ENCODE measurements at regions not wholly inside any gene's neighbourhood (a gene's known extent, or its start where the extent isn't known, plus 50 kb on each side); places are given as distances from the start of the nearest gene placed in this dataset.

DNA sequence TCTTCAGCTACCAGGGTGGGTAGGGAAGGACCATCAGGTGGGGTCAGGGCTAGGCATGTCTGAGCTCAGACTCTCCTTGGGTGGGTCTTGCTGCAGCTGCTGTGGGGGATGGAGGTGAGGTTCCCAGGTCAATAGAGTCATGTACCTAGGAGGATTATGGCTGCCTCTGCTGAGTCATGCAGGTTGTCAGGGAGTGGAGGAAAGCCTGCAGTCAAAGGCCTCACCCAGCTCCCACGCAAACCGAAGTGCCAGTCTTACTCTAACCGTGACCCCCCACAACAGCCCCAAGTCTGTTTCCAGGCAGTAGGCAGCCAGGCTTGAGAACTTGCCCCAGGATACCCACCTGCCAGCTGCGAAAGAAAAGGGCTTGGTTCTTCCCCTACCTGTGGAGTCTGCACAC lies 113.6 kb upstream of the GALNT5 start:
- no peak for TF ChIP-seq CTCF (conservative IDR thresholded peaks at IDR 0.05)
- no peak for DNase-seq (ENCODE audit: extremely low spot score, unreplicated experiment)
- Mint-ChIP-seq H3K27me3 (no peaks in the 10 kb centered on the region), H3K4me1 (ENCODE audit: unreplicated experiment) (peaks cover 6% of the 10 kb centered on the region), H3K27ac (no peak overlapping the region), H3K4me3 (no peak overlapping the region), H3K36me3 (no peaks in the 10 kb centered on the region), H3K9me3 (no peaks in the 10 kb centered on the region)

DNA sequence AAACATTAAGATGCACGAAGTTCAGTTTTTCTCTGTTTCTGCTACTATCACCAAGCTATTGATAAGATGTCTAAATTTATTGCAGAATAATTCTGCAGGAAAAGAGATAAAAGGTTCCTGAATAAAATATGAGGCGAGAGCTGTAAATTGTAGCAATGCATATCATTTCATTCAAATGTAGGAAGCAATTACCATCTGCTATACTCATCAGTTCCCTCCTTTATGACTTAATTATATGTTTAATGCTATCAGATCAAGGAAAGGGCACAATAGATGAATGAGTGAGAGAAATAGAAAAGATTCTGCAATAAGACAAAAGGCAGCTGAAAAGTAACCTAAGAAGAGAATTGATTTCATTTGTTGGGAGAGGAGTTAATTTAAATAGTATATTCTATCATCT lies 108.2 kb upstream of the GALNT5 start:
- no peak overlapping the region for H3K27ac Mint-ChIP-seq
- no peak for TF ChIP-seq CTCF (conservative IDR thresholded peaks at IDR 0.05)
- H3K4me1 Mint-ChIP-seq (ENCODE audit: unreplicated experiment), result peaks cover 13% of the 10 kb centered on the region
- H3K4me3 Mint-ChIP-seq, result no peak overlapping the region
- H3K36me3 Mint-ChIP-seq, result no peaks in the 10 kb centered on the region
- no peaks in the 10 kb centered on the region for H3K9me3 Mint-ChIP-seq
- H3K27me3 Mint-ChIP-seq, result no peaks in the 10 kb centered on the region
- no peak for DNase-seq (ENCODE audit: extremely low spot score, unreplicated experiment)

DNA sequence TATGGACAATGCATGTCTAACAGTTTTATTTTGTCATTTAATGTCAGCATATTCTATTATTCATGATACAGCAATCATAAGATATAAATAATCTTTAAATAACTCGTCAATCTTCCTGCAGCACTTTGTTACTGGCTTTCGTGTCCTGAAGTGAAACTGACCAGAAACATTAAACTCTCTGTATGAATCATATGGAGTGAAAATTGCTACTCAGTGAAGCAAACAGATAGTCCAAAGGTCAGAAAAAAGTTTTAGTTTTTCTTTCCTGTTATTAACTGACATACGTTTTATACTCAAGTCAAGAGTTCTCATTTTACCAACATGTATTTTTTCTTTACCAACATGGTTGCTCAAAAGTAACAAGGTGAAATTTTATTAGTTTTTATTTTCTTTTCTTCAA lies 106.8 kb upstream of the GALNT5 start:
- Mint-ChIP-seq H3K27me3 (no peaks in the 10 kb centered on the region), H3K4me3 (no peak overlapping the region), H3K4me1 (ENCODE audit: unreplicated experiment) (peaks cover 13% of the 10 kb centered on the region), H3K27ac (no peak overlapping the region), H3K9me3 (no peaks in the 10 kb centered on the region), H3K36me3 (no peaks in the 10 kb centered on the region)
- no peak for DNase-seq (ENCODE audit: extremely low spot score, unreplicated experiment)
- TF ChIP-seq CTCF (conservative IDR thresholded peaks at IDR 0.05), result no peak

DNA sequence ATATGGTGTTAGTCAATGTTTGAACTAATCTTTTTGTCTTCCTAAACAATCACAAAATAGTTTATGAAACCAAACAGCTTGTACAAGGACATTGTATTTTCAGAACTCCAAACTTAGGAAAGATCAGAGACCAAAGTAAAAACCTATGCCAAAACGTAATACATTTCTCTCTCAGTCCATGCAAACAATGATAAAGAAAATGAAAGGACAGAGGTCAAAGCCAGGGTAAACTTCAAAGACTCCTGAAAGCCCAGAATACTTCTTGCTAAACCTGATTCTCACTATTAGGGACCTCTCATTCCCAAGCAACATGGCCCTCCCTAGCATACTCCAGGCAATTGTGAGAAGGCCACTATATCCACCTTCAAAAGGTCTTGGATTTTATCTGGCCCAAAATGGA lies 105.1 kb upstream of the GALNT5 start:
- Mint-ChIP-seq H3K4me1 (ENCODE audit: unreplicated experiment) (peaks cover 13% of the 10 kb centered on the region), H3K4me3 (peak overlapping the region; percentile 8), H3K27me3 (no peaks in the 10 kb centered on the region), H3K9me3 (no peaks in the 10 kb centered on the region), H3K27ac (no peak overlapping the region), H3K36me3 (no peaks in the 10 kb centered on the region)
- DNase-seq (ENCODE audit: extremely low spot score, unreplicated experiment), result no peak
- no peak for TF ChIP-seq CTCF (conservative IDR thresholded peaks at IDR 0.05)

DNA sequence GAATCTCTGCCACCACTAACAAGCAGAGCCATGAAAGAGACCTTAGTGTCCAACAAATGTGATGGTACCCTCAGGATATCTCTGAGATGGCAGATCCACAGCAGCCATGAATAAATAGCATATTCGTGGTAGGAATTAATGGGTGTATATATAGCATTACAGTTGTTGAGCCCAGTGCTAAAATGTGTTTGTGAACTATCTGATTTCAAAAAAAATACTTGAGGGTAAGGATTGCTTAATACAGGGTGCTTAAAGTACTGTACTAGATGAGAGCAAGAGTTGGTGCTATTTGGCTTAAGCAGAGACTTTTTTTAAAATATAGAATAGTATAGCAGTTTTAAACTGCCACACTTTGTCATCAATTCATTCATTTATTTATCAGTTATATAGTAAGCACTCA lies 101.5 kb upstream of the GALNT5 start:
- Mint-ChIP-seq H3K36me3 (no peaks in the 10 kb centered on the region), H3K4me1 (ENCODE audit: unreplicated experiment) (peaks cover 7% of the 10 kb centered on the region), H3K4me3 (no peak overlapping the region), H3K9me3 (no peaks in the 10 kb centered on the region), H3K27me3 (no peaks in the 10 kb centered on the region), H3K27ac (no peak overlapping the region)
- no peak for TF ChIP-seq CTCF (conservative IDR thresholded peaks at IDR 0.05)
- DNase-seq (ENCODE audit: extremely low spot score, unreplicated experiment), result no peak

GRCh38 chr2:157158111-157158510 lies 99.4 kb upstream of the GALNT5 start:
- Mint-ChIP-seq H3K4me3 (no peak overlapping the region), H3K9me3 (no peaks in the 10 kb centered on the region), H3K36me3 (no peaks in the 10 kb centered on the region), H3K27ac (no peak overlapping the region), H3K27me3 (no peaks in the 10 kb centered on the region), H3K4me1 (ENCODE audit: unreplicated experiment) (no peaks in the 10 kb centered on the region)
- no peak for DNase-seq (ENCODE audit: extremely low spot score, unreplicated experiment)
- no peak for TF ChIP-seq CTCF (conservative IDR thresholded peaks at IDR 0.05)
